SU-DHL-6 (cell line): ENCODE measurements at regions not wholly inside any gene's neighbourhood (a gene's known extent, or its start where the extent isn't known, plus 50 kb on each side); places are given as distances from the start of the nearest gene placed in this dataset.

Experiments
- EZH2phosphoT487 ChIP-seq: fragments of 200-600 bp; sonication (generic), shearing (Covaris generic); conservative IDR thresholded peaks from 2 replicates; pipeline ENCODE4 v1.6.1; 2018; ENCODE audit warnings: mild to moderate bottlenecking, antibody characterized with exemption, low read length, moderate library complexity, mixed read lengths
- TF ChIP-seq, protein P1 (sequence below): fragments of 200-600 bp; sonication (generic); IDR thresholded peaks from one replicate; pipeline ENCODE4 v1.5.1; 2017; ENCODE audit warnings: antibody characterized with exemption, mild to moderate bottlenecking, low read length, moderate library complexity; ENCODE audit not compliant: insufficient read depth, poor library complexity, severe bottlenecking

DNA sequence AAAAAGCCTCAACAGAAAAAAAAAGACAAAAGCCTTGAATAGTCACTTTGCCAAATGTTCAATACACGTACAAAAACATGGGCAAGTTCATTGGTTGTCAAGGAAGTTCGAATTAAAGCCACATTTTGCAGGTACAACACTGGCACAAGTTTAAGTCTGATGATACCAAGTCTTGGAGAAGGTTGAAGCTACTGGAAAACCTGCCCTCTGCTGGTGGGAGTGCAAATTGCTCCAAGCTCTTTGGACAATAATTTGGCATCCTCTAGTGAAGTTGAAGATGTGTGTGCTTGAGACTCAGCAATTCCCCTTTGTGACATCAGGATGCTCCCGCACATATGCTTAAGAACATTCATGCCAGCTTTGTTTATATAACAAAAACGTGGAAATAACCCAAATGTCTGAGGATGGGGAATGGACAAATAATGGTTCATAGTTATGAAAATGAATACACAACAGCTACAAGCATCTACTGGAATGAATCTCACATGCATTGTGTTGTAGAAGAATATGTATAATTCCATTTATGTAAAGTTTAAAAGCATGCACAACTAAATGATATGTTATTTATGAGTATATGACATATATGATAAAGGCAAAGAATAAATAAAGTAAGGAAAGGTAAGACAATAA is 120.0 kb upstream of the PLPP4 start:
- TF ChIP-seq, protein P1, sequence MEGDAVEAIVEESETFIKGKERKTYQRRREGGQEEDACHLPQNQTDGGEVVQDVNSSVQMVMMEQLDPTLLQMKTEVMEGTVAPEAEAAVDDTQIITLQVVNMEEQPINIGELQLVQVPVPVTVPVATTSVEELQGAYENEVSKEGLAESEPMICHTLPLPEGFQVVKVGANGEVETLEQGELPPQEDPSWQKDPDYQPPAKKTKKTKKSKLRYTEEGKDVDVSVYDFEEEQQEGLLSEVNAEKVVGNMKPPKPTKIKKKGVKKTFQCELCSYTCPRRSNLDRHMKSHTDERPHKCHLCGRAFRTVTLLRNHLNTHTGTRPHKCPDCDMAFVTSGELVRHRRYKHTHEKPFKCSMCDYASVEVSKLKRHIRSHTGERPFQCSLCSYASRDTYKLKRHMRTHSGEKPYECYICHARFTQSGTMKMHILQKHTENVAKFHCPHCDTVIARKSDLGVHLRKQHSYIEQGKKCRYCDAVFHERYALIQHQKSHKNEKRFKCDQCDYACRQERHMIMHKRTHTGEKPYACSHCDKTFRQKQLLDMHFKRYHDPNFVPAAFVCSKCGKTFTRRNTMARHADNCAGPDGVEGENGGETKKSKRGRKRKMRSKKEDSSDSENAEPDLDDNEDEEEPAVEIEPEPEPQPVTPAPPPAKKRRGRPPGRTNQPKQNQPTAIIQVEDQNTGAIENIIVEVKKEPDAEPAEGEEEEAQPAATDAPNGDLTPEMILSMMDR = peak; percentile 79
- no peak for TF ChIP-seq EZH2phosphoT487
